CD14-positive monocyte (primary cell): ENCODE measurements at regions not wholly inside any gene's neighbourhood (a gene's known extent, or its start where the extent isn't known, plus 50 kb on each side); places are given as distances from the start of the nearest gene placed in this dataset.

Experiments
- DNase-seq, 3 donors: peaks; one replicate each; pipeline ENCODE4 v3.0.0-alpha.2; 2011 to 2022
- H2AFZ ChIP-seq: 2 replicates; pipeline ENCODE4 v1.6.0; 2012; ENCODE audit warnings: mild to moderate bottlenecking, low read depth, low read length, inconsistent platforms; ENCODE audit not compliant: insufficient read depth, poor library complexity, severe bottlenecking
- H3K27ac ChIP-seq, 2 donors: 1 replicate in 1 of 2; 2 replicates in 1 of 2; pipeline ENCODE4 v1.5.1; 2012 to 2013; ENCODE audit warnings: low read length in 2 of 2, control low read depth in 1 of 2, inconsistent platforms in 1 of 2, low read depth in 1 of 2, mild to moderate bottlenecking in 1 of 2
- H3K27me3 ChIP-seq, 2 donors: one replicate each; pipeline versions ENCODE4 v1.6.0 to v1.6.1; 2011 to 2013; ENCODE audit warnings: low read length in 2 of 2; ENCODE audit not compliant: control insufficient read depth in 2 of 2, insufficient read depth in 2 of 2
- H3K36me3 ChIP-seq, 2 donors: replicated peaks in 1 of 2; 1 replicate in 1 of 2; 2 replicates in 1 of 2; pipeline versions ENCODE4 v1.5.1 to v1.6.1; 2012 to 2013; ENCODE audit warnings: low read length in 2 of 2, control low read depth in 1 of 2, inconsistent platforms in 1 of 2, mild to moderate bottlenecking in 1 of 2; ENCODE audit not compliant: insufficient read depth in 2 of 2, control insufficient read depth in 1 of 2
- H3K4me1 ChIP-seq, 2 donors: 1 replicate in 1 of 2; 2 replicates in 1 of 2; pipeline versions ENCODE4 v1.5.1 to v1.6.1; 2012 to 2013; ENCODE audit warnings: low read length in 2 of 2, control low read depth in 1 of 2, inconsistent platforms in 1 of 2, mild to moderate bottlenecking in 1 of 2, moderate library complexity in 1 of 2; ENCODE audit not compliant: insufficient read depth in 2 of 2, control insufficient read depth in 1 of 2
- H3K4me2 ChIP-seq: replicated peaks from 2 replicates; pipeline ENCODE3; 2012; ENCODE audit warnings: low read length, moderate library complexity, mild to moderate bottlenecking; ENCODE audit not compliant: poor library complexity, severe bottlenecking; ENCODE audit errors: extremely low read depth
- H3K4me3 ChIP-seq, 3 experiments: fragments of 200-600 bp in 1 of 3; sonication (generic) in 1 of 3; replicated peaks in 1 of 3; 1 replicate in 2 of 3; 2 replicates in 1 of 3; pipeline ENCODE4 v1.5.1; 2011 to 2013; ENCODE audit warnings: low read length in 3 of 3, mild to moderate bottlenecking in 3 of 3, control low read depth in 2 of 3, low read depth in 2 of 3, inconsistent platforms in 1 of 3, moderate library complexity in 1 of 3
- H3K79me2 ChIP-seq: 2 replicates; pipeline ENCODE4 v1.6.0; 2012; ENCODE audit warnings: mild to moderate bottlenecking, control low read depth, inconsistent platforms, low read length, moderate library complexity; ENCODE audit not compliant: insufficient read depth
- H3K9ac ChIP-seq: 2 replicates; pipeline ENCODE4 v1.6.0; 2017; ENCODE audit warnings: low read length, mild to moderate bottlenecking; ENCODE audit not compliant: insufficient read depth, poor library complexity, severe bottlenecking
- H3K9me3 ChIP-seq, 2 donors: replicated peaks in 1 of 2; 1 replicate in 1 of 2; 2 replicates in 1 of 2; pipeline versions ENCODE4 v1.5.1 to v1.6.1; 2012 to 2013; ENCODE audit warnings: low read length in 2 of 2, control low read depth in 1 of 2; ENCODE audit not compliant: control insufficient read depth in 1 of 2, insufficient read depth in 1 of 2
- H4K20me1 ChIP-seq: 2 replicates; pipeline ENCODE4 v1.6.0; 2012; ENCODE audit warnings: mild to moderate bottlenecking, low read length, control low read depth, moderate library complexity; ENCODE audit not compliant: insufficient read depth
- H3K27ac Mint-ChIP-seq, 7 donors: one replicate each; pipeline ENCODE4 v1.8.0; 2020; ENCODE audit warnings: mild to moderate bottlenecking in 7 of 7, mixed read lengths in 7 of 7, moderate library complexity in 6 of 7, inconsistent platforms in 2 of 7
- H3K27me3 Mint-ChIP-seq, 3 donors: one replicate each; pipeline ENCODE4 v1.8.0; 2021 to 2022; ENCODE audit warnings: low read depth in 3 of 3, mild to moderate bottlenecking in 3 of 3, mixed read lengths in 3 of 3, moderate library complexity in 3 of 3, inconsistent platforms in 1 of 3
- H3K36me3 Mint-ChIP-seq, 2 donors: one replicate each; pipeline ENCODE4 v1.8.0; 2020; ENCODE audit warnings: mixed read lengths in 2 of 2, inconsistent platforms in 1 of 2, mild to moderate bottlenecking in 1 of 2
- H3K4me1 Mint-ChIP-seq: one replicate; pipeline ENCODE4 v1.8.0; 2020; ENCODE audit warnings: mild to moderate bottlenecking, mixed read lengths
- H3K4me3 Mint-ChIP-seq, 2 donors: one replicate each; pipeline ENCODE4 v1.8.0; 2020; ENCODE audit warnings: mild to moderate bottlenecking in 2 of 2, mixed read lengths in 2 of 2, moderate library complexity in 1 of 2
- H3K9me3 Mint-ChIP-seq, 7 donors: one replicate each; pipeline ENCODE4 v1.8.0; 2020 to 2022; ENCODE audit warnings: mixed read lengths in 7 of 7, mild to moderate bottlenecking in 6 of 7, moderate library complexity in 6 of 7, inconsistent platforms in 2 of 7
- CTCF ChIP-seq: fragments of 200-600 bp; IDR thresholded peaks from one replicate; pipeline ENCODE4 v1.8.0; 2022; ENCODE audit warnings: antibody characterized with exemption, mild to moderate bottlenecking
- WGBS: methylation state at CpG from one replicate; pipeline ENCODE4 v1.1.5; 2013; ENCODE audit warnings: missing lambda C conversion rate; ENCODE audit not compliant: insufficient coverage; 5-methylcytosine and 5-hydroxymethylcytosine counted together
- intact Hi-C, 2 donors: fragments of 100-400 bp; cut with micrococcal nuclease; formaldehyde crosslinking; loops; one replicate each; pipeline versions ENCODE4 v1.15.0 to v1.15.1; 2023

DNA sequence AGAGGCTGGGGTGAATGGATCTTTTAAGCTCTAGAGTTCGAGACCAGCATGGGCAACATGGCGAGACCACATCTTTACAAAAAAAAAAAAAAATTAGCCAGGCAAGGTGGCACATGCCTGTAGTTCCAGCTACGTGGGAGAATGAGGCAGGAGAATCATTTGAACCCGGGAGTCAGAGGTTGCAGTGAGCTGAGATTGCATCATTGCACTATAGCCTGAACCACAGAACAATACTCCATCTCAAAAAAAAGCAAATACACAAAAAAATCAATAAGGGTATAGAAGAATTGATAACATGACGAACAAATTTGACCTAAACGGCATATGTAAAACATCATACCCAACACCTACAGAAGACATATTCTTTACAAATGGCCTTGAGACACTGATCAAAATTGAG lies 668.4 kb downstream of the MECOM start:
- Histone ChIP-seq H2AFZ (no peak overlapping the region), H3K27me3 (no peaks in the 10 kb centered on the region), H4K20me1 (no peaks in the 10 kb centered on the region), H3K27ac (no peak overlapping the region), H3K4me1 (no peaks in the 10 kb centered on the region), H3K36me3 (no peaks in the 10 kb centered on the region), H3K4me3 (no peak overlapping the region), H3K9ac (no peak overlapping the region), H3K4me2 (no peak overlapping the region), H3K9me3 (no peaks in the 10 kb centered on the region), H3K79me2 (no peaks in the 10 kb centered on the region)
- no peaks in the 10 kb centered on the region for H3K4me1 Mint-ChIP-seq
- H3K27me3 Mint-ChIP-seq, result peaks cover 0 to 2% (median 0%) of the 10 kb centered on the region in 3 donors
- WGBS, result 100% methylated on average over 1 of the region's 6 CpGs
- no peak for DNase-seq
- H3K27ac Mint-ChIP-seq, result no peak overlapping the region
- TF ChIP-seq CTCF, result no peak
- intact Hi-C loops, result no loop called here
- no peak overlapping the region for H3K4me3 Mint-ChIP-seq
- H3K36me3 Mint-ChIP-seq, result no peaks in the 10 kb centered on the region
- H3K9me3 Mint-ChIP-seq, result peaks cover 0 to 2% (median 0%) of the 10 kb centered on the region in 7 donors

- Histone ChIP-seq H3K4me3 (no peak overlapping the region), H3K36me3 (no peaks in the 10 kb centered on the region), H3K4me2 (no peak overlapping the region), H3K79me2 (no peaks in the 10 kb centered on the region), H3K27me3 (no peaks in the 10 kb centered on the region), H2AFZ (no peak overlapping the region), H4K20me1 (no peaks in the 10 kb centered on the region), H3K4me1 (no peaks in the 10 kb centered on the region), H3K9ac (no peak overlapping the region), H3K27ac (no peak overlapping the region), H3K9me3 (no peaks in the 10 kb centered on the region)
- Mint-ChIP-seq H3K9me3 (no peaks in the 10 kb centered on the region), H3K4me3 (no peak overlapping the region), H3K27ac (no peak overlapping the region), H3K36me3 (no peaks in the 10 kb centered on the region), H3K27me3 (peaks cover 0 to 2% (median 0%) of the 10 kb centered on the region in 3 donors), H3K4me1 (no peaks in the 10 kb centered on the region)
- DNase-seq, result no peak
- no peak for TF ChIP-seq CTCF
- intact Hi-C loops, result no loop called here
Measured at GRCh38 chr3:168991803-168992202, 671.7 kb downstream of the MECOM start.
